Caco-2 (cell line): ENCODE measurements at regions not wholly inside any gene's neighbourhood (a gene's known extent, or its start where the extent isn't known, plus 50 kb on each side); places are given as distances from the start of the nearest gene placed in this dataset.
A peak's percentile ranks its signal among the peaks of the same experiment; 100 is the strongest.

ENCODE experiments used
- BruUV-seq: library from RNA; stranded (reverse); fragments of 400-500 nt; replicated peaks from 2 replicates; lab custom pipeline; 2021; lab: Mats Ljungman, UMichigan
- CTCF ChIA-PET: fragments of 300-600 bp; sonication (Branson Sonifier 250); formaldehyde crosslinking; loops from one replicate; lab custom pipeline; 2022; ENCODE audit warnings: antibody characterized with exemption; lab: Charles Lee
- POLR2A ChIA-PET: fragments of 300-600 bp; sonication (Branson Sonifier 250); formaldehyde crosslinking; loops from one replicate; lab custom pipeline; 2022; ENCODE audit warnings: antibody characterized with exemption; lab: Charles Lee
- DNase-seq, 2 experiments: peaks; one replicate each; pipeline versions ENCODE4 v3.0.0 to v3.0.0-alpha.2; 2020 to 2022
- H3K27me3 ChIP-seq: replicated peaks from 2 replicates; pipeline ENCODE4 v1.6.0; 2011; ENCODE audit warnings: low read length; ENCODE audit not compliant: control insufficient read depth, insufficient read depth
- H3K36me3 ChIP-seq: 2 replicates; pipeline ENCODE4 v1.5.1; 2011; ENCODE audit warnings: low read length; ENCODE audit not compliant: control insufficient read depth, insufficient read depth
- H3K4me1 ChIP-seq: fragments of 250-450 bp; sonication (Bioruptor Pico); 2 replicates; pipeline ENCODE4 v1.5.1; 2020; ENCODE audit warnings: mild to moderate bottlenecking
- H3K4me3 ChIP-seq: 2 replicates; pipeline ENCODE4 v1.5.1; 2011; ENCODE audit warnings: low read depth, mild to moderate bottlenecking, control low read depth, low read length
- H3K9me3 ChIP-seq: fragments of 250-450 bp; sonication (Bioruptor Pico); 2 replicates; pipeline ENCODE4 v1.5.1; 2020; ENCODE audit warnings: mild to moderate bottlenecking, moderate library complexity
- H3K27ac Mint-ChIP-seq: one replicate; pipeline ENCODE4 v1.8.0; 2022; ENCODE audit warnings: mixed read lengths; ENCODE audit not compliant: unreplicated experiment
- H3K27me3 Mint-ChIP-seq: one replicate; pipeline ENCODE4 v1.8.0; 2022; ENCODE audit warnings: mixed read lengths; ENCODE audit not compliant: insufficient read depth, unreplicated experiment
- H3K36me3 Mint-ChIP-seq: one replicate; pipeline ENCODE4 v1.8.0; 2022; ENCODE audit warnings: mild to moderate bottlenecking, mixed read lengths; ENCODE audit not compliant: insufficient read depth, unreplicated experiment
- H3K4me1 Mint-ChIP-seq: one replicate; pipeline ENCODE4 v1.8.0; 2022; ENCODE audit warnings: low read depth, mixed read lengths; ENCODE audit not compliant: unreplicated experiment
- H3K4me3 Mint-ChIP-seq: one replicate; pipeline ENCODE4 v1.8.0; 2022; ENCODE audit warnings: mild to moderate bottlenecking, moderate library complexity, mixed read lengths; ENCODE audit not compliant: unreplicated experiment
- H3K9me3 Mint-ChIP-seq: one replicate; pipeline ENCODE4 v1.8.0; 2022; ENCODE audit warnings: mixed read lengths; ENCODE audit not compliant: unreplicated experiment
- intact Hi-C: fragments of 100-400 bp; cut with micrococcal nuclease; formaldehyde crosslinking; loops from one replicate; pipeline ENCODE4 v1.10.0; 2022; ENCODE audit not compliant: unreplicated experiment
- TF ChIP-seq, protein P1 (sequence below), 2 experiments: fragments of 200-600 bp in 1 of 2; IDR thresholded peaks; 1 replicate in 1 of 2; 2 replicates in 1 of 2; pipeline versions ENCODE4 v1.5.1 to v1.8.0; 2011 to 2022; ENCODE audit warnings: antibody characterized with exemption in 1 of 2, control low read depth in 1 of 2, inconsistent platforms in 1 of 2, low read depth in 1 of 2, low read length in 1 of 2, mild to moderate bottlenecking in 1 of 2, moderate library complexity in 1 of 2; ENCODE audit not compliant: insufficient read depth in 1 of 2, severe bottlenecking in 1 of 2, unreplicated experiment in 1 of 2

DNA sequence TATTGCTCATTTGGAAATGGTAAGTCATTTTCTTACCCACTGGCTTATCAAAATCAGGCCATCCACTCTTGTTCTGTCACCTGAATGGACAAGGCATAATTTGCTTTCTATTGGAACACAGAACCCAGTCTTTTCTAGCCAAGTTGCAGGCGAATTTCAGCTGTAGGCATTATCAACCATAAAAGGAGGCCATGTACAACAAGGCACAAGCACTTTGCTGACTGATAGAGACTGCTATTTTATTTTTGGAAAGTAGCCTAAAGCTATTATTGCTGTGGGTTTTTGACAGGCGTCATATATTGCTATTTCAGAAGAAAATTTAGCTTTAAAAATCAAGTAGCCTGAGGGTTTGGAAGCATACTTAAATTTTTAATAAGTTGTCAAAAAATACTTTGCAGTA lies 344.2 kb downstream of the HDGFL1 start:
- no TSS peak for BruUV-seq
- Mint-ChIP-seq H3K9me3 (peaks cover 22% of the 10 kb centered on the region), H3K4me3 (no peak overlapping the region), H3K4me1 (peaks cover 13% of the 10 kb centered on the region), H3K36me3 (peaks cover 66% of the 10 kb centered on the region), H3K27ac (no peak overlapping the region), H3K27me3 (no peaks in the 10 kb centered on the region)
- Histone ChIP-seq H3K36me3 (no peaks in the 10 kb centered on the region; the same call in 1 of the 2 replicates), H3K27me3 (no peaks in the 10 kb centered on the region), H3K4me3 (no peak overlapping the region), H3K9me3 (peaks cover 3% of the 10 kb centered on the region; the same call in 1 of the 2 replicates), H3K4me1 (0 out of 2 replicates have a peak, but pooled peaks cover 4% of the 10 kb centered on the region)
- intact Hi-C loops: no loop called here
- DNase-seq: no peak
- CTCF ChIA-PET: no interaction called here
- TF ChIP-seq, protein P1, sequence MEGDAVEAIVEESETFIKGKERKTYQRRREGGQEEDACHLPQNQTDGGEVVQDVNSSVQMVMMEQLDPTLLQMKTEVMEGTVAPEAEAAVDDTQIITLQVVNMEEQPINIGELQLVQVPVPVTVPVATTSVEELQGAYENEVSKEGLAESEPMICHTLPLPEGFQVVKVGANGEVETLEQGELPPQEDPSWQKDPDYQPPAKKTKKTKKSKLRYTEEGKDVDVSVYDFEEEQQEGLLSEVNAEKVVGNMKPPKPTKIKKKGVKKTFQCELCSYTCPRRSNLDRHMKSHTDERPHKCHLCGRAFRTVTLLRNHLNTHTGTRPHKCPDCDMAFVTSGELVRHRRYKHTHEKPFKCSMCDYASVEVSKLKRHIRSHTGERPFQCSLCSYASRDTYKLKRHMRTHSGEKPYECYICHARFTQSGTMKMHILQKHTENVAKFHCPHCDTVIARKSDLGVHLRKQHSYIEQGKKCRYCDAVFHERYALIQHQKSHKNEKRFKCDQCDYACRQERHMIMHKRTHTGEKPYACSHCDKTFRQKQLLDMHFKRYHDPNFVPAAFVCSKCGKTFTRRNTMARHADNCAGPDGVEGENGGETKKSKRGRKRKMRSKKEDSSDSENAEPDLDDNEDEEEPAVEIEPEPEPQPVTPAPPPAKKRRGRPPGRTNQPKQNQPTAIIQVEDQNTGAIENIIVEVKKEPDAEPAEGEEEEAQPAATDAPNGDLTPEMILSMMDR (IDR thresholded peaks at IDR 0.05; ENCODE audit: insufficient read depth in 1 of 2, low read depth in 1 of 2, low read length in 1 of 2, severe bottlenecking in 1 of 2, unreplicated experiment in 1 of 2): no peak
- POLR2A ChIA-PET: no interaction called here

DNA sequence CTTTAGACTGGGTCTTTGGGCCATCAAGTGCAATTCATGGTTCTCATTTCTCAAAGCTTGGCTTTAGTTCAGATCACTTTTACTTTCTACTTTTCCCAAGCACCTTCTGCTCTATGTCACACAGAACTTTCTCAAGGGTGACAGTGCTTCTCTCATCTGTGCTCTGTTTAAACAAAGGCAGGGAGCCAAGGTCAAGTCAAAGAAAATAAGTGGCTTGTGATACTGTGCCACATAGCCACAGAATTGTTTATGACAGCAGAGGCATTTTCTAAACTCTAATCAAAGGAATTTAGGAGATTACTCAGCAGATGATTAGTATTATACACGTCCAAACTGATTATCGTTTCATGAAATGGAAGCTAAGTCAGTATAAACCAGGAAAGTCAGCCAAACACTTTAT lies 348.0 kb downstream of the HDGFL1 start:
- no peaks in the 10 kb centered on the region for H3K9me3 ChIP-seq
- peaks cover 10% of the 10 kb centered on the region for H3K9me3 Mint-ChIP-seq
- intact Hi-C loops: no loop called here

DNA sequence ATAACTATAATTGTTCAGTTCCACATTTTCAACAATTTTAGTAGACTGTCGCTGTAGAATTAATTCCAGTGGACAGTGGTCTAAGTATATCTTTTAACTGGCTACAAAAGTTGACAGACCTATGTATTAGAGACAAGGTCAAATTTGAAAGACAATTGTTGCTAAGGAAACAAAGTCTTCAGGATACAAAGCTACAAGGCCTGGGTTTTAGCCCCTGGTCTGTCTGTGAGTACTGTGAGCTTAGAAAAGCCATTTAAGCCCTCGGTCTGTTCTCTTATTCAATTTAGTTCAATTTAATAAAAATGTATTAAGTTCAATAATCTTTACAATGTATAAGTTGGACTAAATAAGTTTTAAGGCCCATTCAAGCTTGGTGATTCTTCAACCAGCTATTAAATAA lies 352.5 kb downstream of the HDGFL1 start:
- peaks cover 43% of the 10 kb centered on the region for H3K4me1 ChIP-seq
- H3K27me3 Mint-ChIP-seq: no peaks in the 10 kb centered on the region
- no peaks in the 10 kb centered on the region for H3K27me3 ChIP-seq
- no peak overlapping the region for H3K27ac Mint-ChIP-seq
- no TSS peak for BruUV-seq
- intact Hi-C loops: no loop called here
- no peak overlapping the region for H3K4me3 Mint-ChIP-seq
- ChIA-PET CTCF (no interaction called here), POLR2A (no interaction called here)
- TF ChIP-seq, protein P1 (IDR thresholded peaks at IDR 0.05; ENCODE audit: insufficient read depth in 1 of 2, low read depth in 1 of 2, low read length in 1 of 2, severe bottlenecking in 1 of 2, unreplicated experiment in 1 of 2): no peak
- H3K9me3 Mint-ChIP-seq: no peaks in the 10 kb centered on the region
- no peak for DNase-seq
- no peak overlapping the region for H3K4me3 ChIP-seq
- no peaks in the 10 kb centered on the region for H3K36me3 ChIP-seq
- H3K9me3 ChIP-seq: no peaks in the 10 kb centered on the region
- H3K4me1 Mint-ChIP-seq: peaks cover 30% of the 10 kb centered on the region
- H3K36me3 Mint-ChIP-seq: peaks cover 17% of the 10 kb centered on the region

More for the DNA sequence above, 348.0 kb downstream of the HDGFL1 start:
- H3K4me1 Mint-ChIP-seq: peaks cover 21% of the 10 kb centered on the region
- DNase-seq: no peak
- Histone ChIP-seq H3K4me1 (peaks cover 10% of the 10 kb centered on the region), H3K4me3 (peak overlapping the region; percentile 28), H3K27me3 (no peaks in the 10 kb centered on the region), H3K36me3 (no peaks in the 10 kb centered on the region; the same call in 1 of the 2 replicates)
- ChIA-PET POLR2A (interaction anchor here (0.6 to 0.9 kb wide), 2 partner anchors 37 to 1324 kb away, joined by 3 read pairs; partner anchors contain the start of gene SOX4), CTCF (no interaction called here)
- H3K27ac Mint-ChIP-seq: peak overlapping the region; percentile 34
- no TSS peak for BruUV-seq
- H3K4me3 Mint-ChIP-seq: peak overlapping the region; percentile 84
- H3K36me3 Mint-ChIP-seq: peaks cover 34% of the 10 kb centered on the region
- no peaks in the 10 kb centered on the region for H3K27me3 Mint-ChIP-seq
- TF ChIP-seq, protein P1 (IDR thresholded peaks at IDR 0.05; ENCODE audit: insufficient read depth in 1 of 2, low read depth in 1 of 2, low read length in 1 of 2, severe bottlenecking in 1 of 2, unreplicated experiment in 1 of 2): no peak
